H1 (cell line): ENCODE measurements at regions not wholly inside any gene's neighbourhood (a gene's known extent, or its start where the extent isn't known, plus 50 kb on each side); places are given as distances from the start of the nearest gene placed in this dataset.

Experiments used
- CTCF ChIA-PET: fragments of 300-600 bp; sonication (Branson Sonifier 250); formaldehyde crosslinking; loops from one replicate; lab custom pipeline; 2021; ENCODE audit not compliant: partially characterized antibody; lab: Charles Lee
- POLR2A ChIA-PET: fragments of 300-600 bp; sonication (Branson Sonifier 250); formaldehyde crosslinking; loops from one replicate; lab custom pipeline; 2021; ENCODE audit warnings: inconsistent platforms; ENCODE audit not compliant: partially characterized antibody; lab: Charles Lee
- DNase-seq, 2 experiments: peaks; one replicate each; pipeline versions ENCODE4 v3.0.0 to v3.0.0-alpha.2; 2010 to 2022; ENCODE audit warnings: low spot score in 2 of 2, low read depth in 1 of 2, mixed read lengths in 1 of 2
- FAIRE-seq: peaks from 2 replicates; lab custom pipeline; 2011; peaks lifted over from hg19 to GRCh38; lab: Jason Lieb, UNC
- H2AFZ ChIP-seq: 2 replicates; pipeline ENCODE4 v1.8.1; 2012; ENCODE audit warnings: low read length, inconsistent platforms
- H2AK5ac ChIP-seq: 2 replicates; pipeline ENCODE4 v1.6.1; 2013; ENCODE audit warnings: low read depth, low read length
- H2BK120ac ChIP-seq: replicated peaks from 2 replicates; pipeline ENCODE3; 2013; ENCODE audit warnings: low read depth, low read length, inconsistent platforms
- H2BK12ac ChIP-seq: 2 replicates; pipeline ENCODE4 v1.6.1; 2013; ENCODE audit warnings: low read depth, low read length
- H2BK15ac ChIP-seq: 2 replicates; pipeline ENCODE4 v1.6.1; 2013; ENCODE audit warnings: low read length
- H2BK20ac ChIP-seq: 2 replicates; pipeline ENCODE4 v1.6.1; 2013; ENCODE audit warnings: low read length
- H2BK5ac ChIP-seq: 2 replicates; pipeline ENCODE4 v1.6.1; 2013; ENCODE audit warnings: low read depth, low read length
- H3K14ac ChIP-seq: 2 replicates; pipeline ENCODE4 v1.6.1; 2013; ENCODE audit warnings: inconsistent platforms; ENCODE audit not compliant: insufficient read length
- H3K18ac ChIP-seq: 2 replicates; pipeline ENCODE4 v1.6.1; 2013; ENCODE audit warnings: low read length; ENCODE audit errors: extremely low read depth
- H3K23ac ChIP-seq: 2 replicates; pipeline ENCODE4 v1.6.1; 2013; ENCODE audit warnings: inconsistent platforms; ENCODE audit not compliant: insufficient read length
- H3K23me2 ChIP-seq: 2 replicates; pipeline ENCODE4 v1.6.1; 2013; ENCODE audit warnings: low read depth, low read length
- H3K27ac ChIP-seq: 2 replicates; pipeline ENCODE4 v1.6.1; 2011; ENCODE audit warnings: low read depth, low read length, inconsistent platforms
- H3K27me3 ChIP-seq, 4 experiments: replicated peaks in 1 of 4; 1 replicate in 1 of 4; 2 replicates in 3 of 4; pipeline versions ENCODE4 v1.6.1 to v1.8.1; 2011 to 2013; ENCODE audit warnings: low read length in 3 of 4, mild to moderate bottlenecking in 3 of 4, inconsistent platforms in 2 of 4, mixed read lengths in 2 of 4, moderate library complexity in 1 of 4; ENCODE audit not compliant: control insufficient read depth in 3 of 4, insufficient read depth in 3 of 4; ENCODE audit errors: extremely low read depth in 1 of 4
- H3K36me3 ChIP-seq, 4 experiments: 2 replicates each; pipeline versions ENCODE4 v1.6.1 to v1.8.1; 2011 to 2013; ENCODE audit warnings: mild to moderate bottlenecking in 4 of 4, low read length in 3 of 4, moderate library complexity in 2 of 4, control low read depth in 1 of 4, inconsistent platforms in 1 of 4; ENCODE audit not compliant: insufficient read depth in 4 of 4, control insufficient read depth in 2 of 4
- H3K4ac ChIP-seq: replicated peaks from 2 replicates; pipeline ENCODE3; 2013; ENCODE audit warnings: low read length, low read depth, mixed read lengths, inconsistent platforms; ENCODE audit not compliant: insufficient read length
- H3K4me1 ChIP-seq, 4 experiments: replicated peaks in 1 of 4; 1 replicate in 1 of 4; 2 replicates in 3 of 4; pipeline versions ENCODE4 v1.6.1 to v1.8.1; 2011 to 2013; ENCODE audit warnings: low read length in 3 of 4, inconsistent platforms in 2 of 4, mixed read lengths in 1 of 4; ENCODE audit not compliant: insufficient read depth in 4 of 4, control insufficient read depth in 3 of 4
- H3K4me2 ChIP-seq, 2 experiments: 2 replicates each; pipeline versions ENCODE4 v1.6.1 to v1.8.1; 2011 to 2013; ENCODE audit warnings: low read depth in 2 of 2, low read length in 2 of 2, control low read depth in 1 of 2, inconsistent platforms in 1 of 2, mild to moderate bottlenecking in 1 of 2; ENCODE audit not compliant: insufficient read depth in 1 of 2
- H3K4me3 ChIP-seq, 4 experiments: fragments of 200-600, 300-600 bp in 1 of 4; sonication (generic), shearing (Covaris generic), sonication (Bioruptor Twin) in 1 of 4; 2 replicates each; pipeline versions ENCODE4 v1.5.1 to v1.8.1; 2011 to 2016; ENCODE audit warnings: low read length in 4 of 4, low read depth in 3 of 4, control low read depth in 2 of 4, inconsistent platforms in 2 of 4, mild to moderate bottlenecking in 2 of 4, mixed read lengths in 1 of 4, moderate library complexity in 1 of 4; ENCODE audit not compliant: insufficient read depth in 2 of 4; ENCODE audit errors: extremely low read depth in 1 of 4
- H3K56ac ChIP-seq: replicated peaks from 2 replicates; pipeline ENCODE3; 2013; ENCODE audit warnings: low read depth, mild to moderate bottlenecking, mixed read lengths, low read length, inconsistent platforms; ENCODE audit not compliant: insufficient read length
- H3K79me1 ChIP-seq: 2 replicates; pipeline ENCODE4 v1.6.1; 2013; ENCODE audit warnings: low read depth, low read length, control low read depth
- H3K79me2 ChIP-seq, 2 experiments: 2 replicates each; pipeline versions ENCODE4 v1.6.1 to v1.8.1; 2012 to 2013; ENCODE audit warnings: low read length in 2 of 2, mild to moderate bottlenecking in 2 of 2, inconsistent platforms in 1 of 2; ENCODE audit not compliant: insufficient read depth in 2 of 2, control insufficient read depth in 1 of 2
- H3K9ac ChIP-seq, 4 experiments: replicated peaks in 1 of 4; 1 replicate in 1 of 4; 2 replicates in 3 of 4; pipeline versions ENCODE4 v1.6.1 to v1.8.1; 2011 to 2013; ENCODE audit warnings: low read depth in 3 of 4, low read length in 3 of 4, control low read depth in 2 of 4, mild to moderate bottlenecking in 2 of 4, moderate library complexity in 2 of 4, inconsistent platforms in 1 of 4; ENCODE audit errors: extremely low read depth in 1 of 4
- H3K9me3 ChIP-seq, 2 experiments: 2 replicates each; pipeline versions ENCODE4 v1.6.1 to v1.8.1; 2012 to 2013; ENCODE audit warnings: mild to moderate bottlenecking in 2 of 2, moderate library complexity in 2 of 2, control low read depth in 1 of 2, inconsistent platforms in 1 of 2, low read depth in 1 of 2, low read length in 1 of 2, mixed read lengths in 1 of 2; ENCODE audit not compliant: insufficient read depth in 2 of 2
- H4K20me1 ChIP-seq, 2 experiments: replicated peaks in 1 of 2; 2 replicates each; pipeline versions ENCODE3 to v1.8.1; 2011 to 2013; ENCODE audit warnings: inconsistent platforms in 2 of 2, low read length in 2 of 2, mild to moderate bottlenecking in 1 of 2; ENCODE audit not compliant: insufficient read depth in 2 of 2, control insufficient read depth in 1 of 2
- H4K5ac ChIP-seq: 2 replicates; pipeline ENCODE4 v1.6.1; 2013; ENCODE audit warnings: low read length, low read depth, mixed read lengths, inconsistent platforms; ENCODE audit not compliant: insufficient read length
- H4K8ac ChIP-seq: 2 replicates; pipeline ENCODE4 v1.8.0; 2013; ENCODE audit warnings: mild to moderate bottlenecking, moderate library complexity, low read length, inconsistent platforms; ENCODE audit not compliant: insufficient read depth; ENCODE audit errors: extremely low read depth
- H4K91ac ChIP-seq: replicated peaks from 2 replicates; pipeline ENCODE3; 2013; ENCODE audit warnings: low read length, mixed read lengths, inconsistent platforms; ENCODE audit not compliant: insufficient read length
- EZH2 ChIP-seq: fragments of 200-600 bp; sonication (generic); IDR thresholded peaks from 2 replicates; pipeline ENCODE4 v1.7.1; 2012; ENCODE audit warnings: low read depth, mild to moderate bottlenecking, moderate library complexity, low read length, inconsistent platforms; ENCODE audit not compliant: severe bottlenecking
- FOSL1 ChIP-seq: IDR thresholded peaks from 2 replicates; pipeline ENCODE4 v1.6.1; 2011; ENCODE audit warnings: mild to moderate bottlenecking, low read depth, low read length, moderate library complexity; ENCODE audit not compliant: insufficient read depth
- HDAC6 ChIP-seq: IDR thresholded peaks from one replicate; pipeline ENCODE4 v1.7.1; 2012; ENCODE audit warnings: low read depth, mild to moderate bottlenecking, inconsistent platforms, low read length, moderate library complexity
- JUND ChIP-seq: IDR thresholded peaks from 2 replicates; pipeline ENCODE4 v1.6.1; 2011; ENCODE audit warnings: mild to moderate bottlenecking, improper control_type of control experiment, low read length
- MAFK ChIP-seq: IDR thresholded peaks from 2 replicates; pipeline ENCODE4 v1.6.1; 2012; ENCODE audit warnings: low read depth, mild to moderate bottlenecking, improper control_type of control experiment, low read length
- RAD21 ChIP-seq, 2 experiments: IDR thresholded peaks in 1 of 2; conservative IDR thresholded peaks in 1 of 2; 2 replicates each; pipeline ENCODE4 v1.6.1; 2011; ENCODE audit warnings: low read depth in 2 of 2, low read length in 2 of 2, improper control_type of control experiment in 1 of 2, inconsistent platforms in 1 of 2, mild to moderate bottlenecking in 1 of 2, moderate library complexity in 1 of 2
- RNF2 ChIP-seq: fragments of 200-900, 300-1000 bp; sonication (generic); IDR thresholded peaks from 2 replicates; pipeline ENCODE4 v1.7.1; 2016; ENCODE audit warnings: borderline replicate concordance, low read depth, mild to moderate bottlenecking, antibody characterized with exemption, low read length; ENCODE audit not compliant: poor library complexity, severe bottlenecking; ENCODE audit errors: missing control alignments
- SP1 ChIP-seq: IDR thresholded peaks from 2 replicates; pipeline ENCODE4 v1.6.1; 2011; ENCODE audit warnings: low read depth, low read length
- TBP ChIP-seq: IDR thresholded peaks from 2 replicates; pipeline ENCODE4 v1.6.1; 2011; ENCODE audit warnings: low read depth, low read length, improper control_type of control experiment
- ZNF274 ChIP-seq: IDR thresholded peaks from 2 replicates; pipeline ENCODE4 v1.7.0; 2012; ENCODE audit warnings: low read length, borderline replicate concordance; ENCODE audit errors: extremely low read depth
- WGBS, 2 experiments: shearing (Covaris generic) in 1 of 2; methylation state at CpG; one replicate each; pipeline versions ENCODE4 v1.1.6 to v1.1.7; 2013 to 2015; ENCODE audit warnings: low lambda C conversion rate in 2 of 2, mixed read lengths in 2 of 2, inconsistent platforms in 1 of 2, low coverage in 1 of 2, missing lambda C conversion rate in 1 of 2; ENCODE audit not compliant: insufficient replicate concordance in 2 of 2, insufficient coverage in 1 of 2, insufficient read length in 1 of 2; ENCODE audit errors: extremely low coverage in 1 of 2, missing lambda C conversion rate in 1 of 2; 5-methylcytosine and 5-hydroxymethylcytosine counted together
- TF ChIP-seq, protein P1 (sequence below): IDR thresholded peaks from 2 replicates; pipeline ENCODE4 v1.6.1; 2011; ENCODE audit warnings: low read length, improper control_type of control experiment
- TF ChIP-seq, protein P2 (sequence below): IDR thresholded peaks from 2 replicates; pipeline ENCODE4 v1.6.1; 2012; ENCODE audit warnings: inconsistent platforms

- no peak overlapping the region for H3K4me3 ChIP-seq
- H3K4ac ChIP-seq = no peak overlapping the region
- no peak overlapping the region for H3K18ac ChIP-seq
- ChIA-PET POLR2A (no interaction called here), CTCF (interaction anchor here (0.7 to 3.8 kb wide), 8 partner anchors 9 to 251 kb away, joined by 3 to 19 read pairs (median 4); partner anchors contain the start of gene CTSL)
- no peak overlapping the region for H3K27ac ChIP-seq
- H3K79me1 ChIP-seq = no peaks in the 10 kb centered on the region
- H4K20me1 ChIP-seq = no peaks in the 10 kb centered on the region
- H3K9ac ChIP-seq = no peak overlapping the region
- H3K4me1 ChIP-seq = no peaks in the 10 kb centered on the region
- no peak overlapping the region for H3K23ac ChIP-seq
- no peak overlapping the region for H3K14ac ChIP-seq
- H3K56ac ChIP-seq = no peak overlapping the region
- WGBS, 2 experiments = 87% methylated on average over 6 of the region's 6 CpGs; no CpG with 5 or more reads in 1 of the 2 experiments
- H2BK12ac ChIP-seq = no peak overlapping the region
- H2AFZ ChIP-seq = no peak overlapping the region
- H2BK20ac ChIP-seq = no peak overlapping the region
- H2BK15ac ChIP-seq = no peak overlapping the region
- H3K79me2 ChIP-seq = no peaks in the 10 kb centered on the region
- H3K27me3 ChIP-seq = no peaks in the 10 kb centered on the region
- no peak overlapping the region for H4K91ac ChIP-seq
- no peak overlapping the region for H4K5ac ChIP-seq
- FAIRE-seq (no peak), DNase-seq (no peak)
- no peaks in the 10 kb centered on the region for H3K23me2 ChIP-seq
- H3K9me3 ChIP-seq = no peaks in the 10 kb centered on the region
- no peak overlapping the region for H4K8ac ChIP-seq
- H3K36me3 ChIP-seq = no peaks in the 10 kb centered on the region
- no peak overlapping the region for H2AK5ac ChIP-seq
- H2BK5ac ChIP-seq = no peak overlapping the region
- H3K4me2 ChIP-seq = no peak overlapping the region
- no peak overlapping the region for H2BK120ac ChIP-seq
- TF ChIP-seq RNF2 = no peak
- no peak for TF ChIP-seq TBP
- TF ChIP-seq, protein P1, sequence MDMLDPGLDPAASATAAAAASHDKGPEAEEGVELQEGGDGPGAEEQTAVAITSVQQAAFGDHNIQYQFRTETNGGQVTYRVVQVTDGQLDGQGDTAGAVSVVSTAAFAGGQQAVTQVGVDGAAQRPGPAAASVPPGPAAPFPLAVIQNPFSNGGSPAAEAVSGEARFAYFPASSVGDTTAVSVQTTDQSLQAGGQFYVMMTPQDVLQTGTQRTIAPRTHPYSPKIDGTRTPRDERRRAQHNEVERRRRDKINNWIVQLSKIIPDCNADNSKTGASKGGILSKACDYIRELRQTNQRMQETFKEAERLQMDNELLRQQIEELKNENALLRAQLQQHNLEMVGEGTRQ = no peak
- no peak for TF ChIP-seq FOSL1
- TF ChIP-seq SP1 = no peak
- no peak for TF ChIP-seq MAFK
- 0 out of 2 replicates have a peak, but pooled peaks have one; percentile 21 for TF ChIP-seq JUND
- no peak for TF ChIP-seq EZH2
- TF ChIP-seq, protein P2, sequence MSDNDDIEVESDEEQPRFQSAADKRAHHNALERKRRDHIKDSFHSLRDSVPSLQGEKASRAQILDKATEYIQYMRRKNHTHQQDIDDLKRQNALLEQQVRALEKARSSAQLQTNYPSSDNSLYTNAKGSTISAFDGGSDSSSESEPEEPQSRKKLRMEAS = 0 out of 2 replicates have a peak, but pooled peaks have one; percentile 25
- no peak for TF ChIP-seq HDAC6
- TF ChIP-seq RAD21 (IDR thresholded peaks at IDR 0.05 in 1 of 2, conservative IDR thresholded peaks at IDR 0.05 in 1 of 2; ENCODE audit: low read depth in 2 of 2, low read length in 2 of 2) = peak in 1 of 2 experiments; percentile 20; a peak in 1 of 4 replicates
- TF ChIP-seq ZNF274 = no peak
These were observed 66.9 kb downstream of the CTSL start for GRCh38 chr9:87792831-87793288.
